ENCODE measurements at regions not wholly inside any gene's neighbourhood (a gene's known extent, or its start where the extent isn't known, plus 50 kb on each side); places are given as distances from the start of the nearest gene placed in this dataset.

- Mint-ChIP-seq H3K27me3 (ENCODE audit: low read depth) (no peaks in the 10 kb centered on the region), H3K4me3 (no peak overlapping the region), H3K27ac (ENCODE audit: unreplicated experiment) (no peak overlapping the region), H3K36me3 (ENCODE audit: low read depth) (peaks cover 1% of the 10 kb centered on the region), H3K9me3 (peaks cover 1% of the 10 kb centered on the region), H3K4me1 (no peaks in the 10 kb centered on the region)
- TF ChIP-seq CTCF (conservative IDR thresholded peaks at IDR 0.05) = no peak
- no peak for DNase-seq (ENCODE audit: low read depth, low spot score)
Observed at GRCh38 chr4:12140864-12141263, 712.2 kb upstream of the HS3ST1 start.

- peaks cover 3% of the 10 kb centered on the region for H3K36me3 Mint-ChIP-seq (ENCODE audit: low read depth)
- H3K9me3 Mint-ChIP-seq = peaks cover 3% of the 10 kb centered on the region
- no peak overlapping the region for H3K4me3 Mint-ChIP-seq
- H3K4me1 Mint-ChIP-seq = no peaks in the 10 kb centered on the region
- no peak overlapping the region for H3K27ac Mint-ChIP-seq (ENCODE audit: unreplicated experiment)
- H3K27me3 Mint-ChIP-seq (ENCODE audit: low read depth) = no peaks in the 10 kb centered on the region
- TF ChIP-seq CTCF (conservative IDR thresholded peaks at IDR 0.05) = no peak
- DNase-seq (ENCODE audit: low read depth, low spot score) = no peak
Observed at GRCh38 chr4:12139296-12139695, 710.6 kb upstream of the HS3ST1 start.

GRCh38 chr4:12138488-12138887 is 709.8 kb upstream of the HS3ST1 start:
- no peak for DNase-seq (ENCODE audit: low read depth, low spot score)
- H3K9me3 Mint-ChIP-seq = peaks cover 6% of the 10 kb centered on the region
- no peaks in the 10 kb centered on the region for H3K27me3 Mint-ChIP-seq (ENCODE audit: low read depth)
- peaks cover 3% of the 10 kb centered on the region for H3K36me3 Mint-ChIP-seq (ENCODE audit: low read depth)
- no peak for TF ChIP-seq CTCF (conservative IDR thresholded peaks at IDR 0.05)
- no peak overlapping the region for H3K27ac Mint-ChIP-seq (ENCODE audit: unreplicated experiment)
- H3K4me3 Mint-ChIP-seq = no peak overlapping the region
- no peaks in the 10 kb centered on the region for H3K4me1 Mint-ChIP-seq

GRCh38 chr4:12137575-12137974 is 708.9 kb upstream of the HS3ST1 start:
- H3K27me3 Mint-ChIP-seq (ENCODE audit: low read depth) = no peaks in the 10 kb centered on the region
- no peak overlapping the region for H3K27ac Mint-ChIP-seq (ENCODE audit: unreplicated experiment)
- no peaks in the 10 kb centered on the region for H3K4me1 Mint-ChIP-seq
- no peak overlapping the region for H3K4me3 Mint-ChIP-seq
- peaks cover 3% of the 10 kb centered on the region for H3K36me3 Mint-ChIP-seq (ENCODE audit: low read depth)
- no peak for TF ChIP-seq CTCF (conservative IDR thresholded peaks at IDR 0.05)
- H3K9me3 Mint-ChIP-seq = peaks cover 9% of the 10 kb centered on the region
- no peak for DNase-seq (ENCODE audit: low read depth, low spot score)

- H3K36me3 Mint-ChIP-seq (ENCODE audit: low read depth) = peaks cover 3% of the 10 kb centered on the region
- TF ChIP-seq CTCF (conservative IDR thresholded peaks at IDR 0.05) = no peak
- H3K4me3 Mint-ChIP-seq = no peak overlapping the region
- no peaks in the 10 kb centered on the region for H3K4me1 Mint-ChIP-seq
- no peak overlapping the region for H3K27ac Mint-ChIP-seq (ENCODE audit: unreplicated experiment)
- peaks cover 4% of the 10 kb centered on the region for H3K9me3 Mint-ChIP-seq
- H3K27me3 Mint-ChIP-seq (ENCODE audit: low read depth) = no peaks in the 10 kb centered on the region
- no peak for DNase-seq (ENCODE audit: low read depth, low spot score)
Observed at GRCh38 chr4:12126474-12126873, 697.8 kb upstream of the HS3ST1 start.

GRCh38 chr4:12124138-12124537 is 695.4 kb upstream of the HS3ST1 start:
- no peak for DNase-seq (ENCODE audit: low read depth, low spot score)
- Mint-ChIP-seq H3K4me1 (no peaks in the 10 kb centered on the region), H3K27me3 (ENCODE audit: low read depth) (no peaks in the 10 kb centered on the region), H3K36me3 (ENCODE audit: low read depth) (no peaks in the 10 kb centered on the region), H3K4me3 (no peak overlapping the region), H3K27ac (ENCODE audit: unreplicated experiment) (no peak overlapping the region), H3K9me3 (peaks cover 2% of the 10 kb centered on the region)
- TF ChIP-seq CTCF (conservative IDR thresholded peaks at IDR 0.05) = no peak

Measured in neural crest cell (in vitro differentiated cells).